GM19023 (cell line): ENCODE measurements at regions not wholly inside any gene's neighbourhood (a gene's known extent, or its start where the extent isn't known, plus 50 kb on each side); places are given as distances from the start of the nearest gene placed in this dataset.

Experiments used
- ATAC-seq: cut with Tn5 transposase; IDR thresholded peaks from one replicate; pipeline ENCODE4 v1.9.1; 2021; ENCODE audit warnings: mild to moderate bottlenecking, moderate library complexity; ENCODE audit not compliant: unreplicated experiment

- ATAC-seq: no peak
Measured at GRCh38 chr13:39100996-39101738, 62.9 kb downstream of the NHLRC3 start.

GRCh38 chr13:39102981-39103490 lies 64.8 kb downstream of the NHLRC3 start:
- ATAC-seq: no peak

- no peak for ATAC-seq
Measured at GRCh38 chr13:39105110-39105509, 66.9 kb downstream of the NHLRC3 start.

GRCh38 chr13:39106216-39107005 lies 68.2 kb downstream of the NHLRC3 start:
- no peak for ATAC-seq

- ATAC-seq: no peak
Measured at GRCh38 chr13:39107561-39107960, 69.3 kb downstream of the NHLRC3 start.

GRCh38 chr13:39108783-39109182 lies 70.5 kb downstream of the NHLRC3 start:
- ATAC-seq: no peak

- ATAC-seq: no peak
Measured at GRCh38 chr13:39110518-39111097, 72.4 kb downstream of the NHLRC3 start.

- no peak for ATAC-seq
Measured at GRCh38 chr13:39111145-39111544, 72.9 kb downstream of the NHLRC3 start.

GRCh38 chr13:39119422-39119821 lies 81.2 kb downstream of the NHLRC3 start:
- ATAC-seq: no peak

GRCh38 chr13:39123578-39123977 lies 85.3 kb downstream of the NHLRC3 start:
- no peak for ATAC-seq

- no peak for ATAC-seq
Measured at GRCh38 chr13:39129213-39129612, 91.0 kb downstream of the NHLRC3 start.

GRCh38 chr13:39130301-39130700 lies 92.0 kb downstream of the NHLRC3 start:
- no peak for ATAC-seq

- no peak for ATAC-seq
Measured at GRCh38 chr13:39132286-39133230, 94.3 kb downstream of the NHLRC3 start.

- ATAC-seq: no peak
Measured at GRCh38 chr13:39133781-39134180, 95.5 kb downstream of the NHLRC3 start.

GRCh38 chr13:39134574-39134973 lies 96.3 kb downstream of the NHLRC3 start:
- no peak for ATAC-seq

GRCh38 chr13:39144391-39144790 lies 106.1 kb downstream of the NHLRC3 start:
- ATAC-seq: no peak

- ATAC-seq: no peak
Measured at GRCh38 chr13:39144941-39145533, 106.8 kb downstream of the NHLRC3 start.

- no peak for ATAC-seq
Measured at GRCh38 chr13:39148513-39148961, 110.3 kb downstream of the NHLRC3 start.

- no peak for ATAC-seq
Measured at GRCh38 chr13:39149896-39150295, 111.6 kb downstream of the NHLRC3 start.

- ATAC-seq: no peak
Measured at GRCh38 chr13:39154041-39154440, 115.8 kb downstream of the NHLRC3 start.
